ENCODE measurements at regions not wholly inside any gene's neighbourhood (a gene's known extent, or its start where the extent isn't known, plus 50 kb on each side); places are given as distances from the start of the nearest gene placed in this dataset.
"Not testable (repeated sequence)": the region's sequence is repeated elsewhere in the genome, so short reads cannot be mapped to it uniquely, and the experiment has no call there.

- H3K27ac Mint-ChIP-seq; H3K36me3 Mint-ChIP-seq; H3K4me2 ChIP-seq (replicated peaks; ENCODE audit: extremely low read depth, low read length, poor library complexity, severe bottlenecking); H3K4me1 ChIP-seq (ENCODE audit: control insufficient read depth in 1 of 2, insufficient read depth in 2 of 2, low read length in 2 of 2); H3K27ac ChIP-seq (ENCODE audit: low read depth in 1 of 2, low read length in 2 of 2); H3K4me1 Mint-ChIP-seq; H4K20me1 ChIP-seq (ENCODE audit: insufficient read depth, low read length); DNase-seq; H3K27me3 Mint-ChIP-seq (ENCODE audit: low read depth in 3 of 3); H3K27me3 ChIP-seq (ENCODE audit: control insufficient read depth in 2 of 2, insufficient read depth in 2 of 2, low read length in 2 of 2); H3K4me3 Mint-ChIP-seq; H3K4me3 ChIP-seq (replicated peaks in 1 of 3; ENCODE audit: low read depth in 2 of 3, low read length in 3 of 3); H3K79me2 ChIP-seq (ENCODE audit: insufficient read depth, low read length); H2AFZ ChIP-seq (ENCODE audit: insufficient read depth, low read depth, low read length, poor library complexity, severe bottlenecking); H3K9ac ChIP-seq (ENCODE audit: insufficient read depth, low read length, poor library complexity, severe bottlenecking); H3K36me3 ChIP-seq (replicated peaks in 1 of 2; ENCODE audit: control insufficient read depth in 1 of 2, insufficient read depth in 2 of 2, low read length in 2 of 2); intact Hi-C loops (cut with micrococcal nuclease): not testable (repeated sequence)
- peaks cover 65 to 73% of the 10 kb centered on the region in 2 donors for H3K9me3 ChIP-seq (replicated peaks in 1 of 2; ENCODE audit: control insufficient read depth in 1 of 2, insufficient read depth in 1 of 2, low read length in 2 of 2)
- 74% methylated on average over 31 of the region's 39 CpGs for WGBS (ENCODE audit: insufficient coverage)
- H3K9me3 Mint-ChIP-seq, result peaks cover 32 to 65% (median 61%) of the 10 kb centered on the region in 7 donors
Measured at GRCh38 chr22:11057955-11058547, 4469.9 kb upstream of the OR11H1 start.

GRCh38 chr22:11059129-11059528 lies 4468.9 kb upstream of the OR11H1 start:
- H3K27ac Mint-ChIP-seq; H3K36me3 ChIP-seq (replicated peaks in 1 of 2; ENCODE audit: control insufficient read depth in 1 of 2, insufficient read depth in 2 of 2, low read length in 2 of 2); H3K79me2 ChIP-seq (ENCODE audit: insufficient read depth, low read length); intact Hi-C loops (cut with micrococcal nuclease); H2AFZ ChIP-seq (ENCODE audit: insufficient read depth, low read depth, low read length, poor library complexity, severe bottlenecking); H3K4me1 ChIP-seq (ENCODE audit: control insufficient read depth in 1 of 2, insufficient read depth in 2 of 2, low read length in 2 of 2); H3K4me2 ChIP-seq (replicated peaks; ENCODE audit: extremely low read depth, low read length, poor library complexity, severe bottlenecking); H3K27me3 Mint-ChIP-seq (ENCODE audit: low read depth in 3 of 3); H3K27me3 ChIP-seq (ENCODE audit: control insufficient read depth in 2 of 2, insufficient read depth in 2 of 2, low read length in 2 of 2); H3K4me1 Mint-ChIP-seq; H3K36me3 Mint-ChIP-seq; DNase-seq; H3K27ac ChIP-seq (ENCODE audit: low read depth in 1 of 2, low read length in 2 of 2); H3K4me3 ChIP-seq (replicated peaks in 1 of 3; ENCODE audit: low read depth in 2 of 3, low read length in 3 of 3); H4K20me1 ChIP-seq (ENCODE audit: insufficient read depth, low read length); H3K9ac ChIP-seq (ENCODE audit: insufficient read depth, low read length, poor library complexity, severe bottlenecking); H3K4me3 Mint-ChIP-seq: not testable (repeated sequence)
- 92% methylated on average over 2 of the region's 3 CpGs for WGBS (ENCODE audit: insufficient coverage)
- H3K9me3 Mint-ChIP-seq, result peaks cover 31 to 58% (median 55%) of the 10 kb centered on the region in 7 donors
- peaks cover 57 to 66% of the 10 kb centered on the region in 2 donors for H3K9me3 ChIP-seq (replicated peaks in 1 of 2; ENCODE audit: control insufficient read depth in 1 of 2, insufficient read depth in 1 of 2, low read length in 2 of 2)

GRCh38 chr22:11060797-11061196 lies 4467.2 kb upstream of the OR11H1 start:
- H3K9ac ChIP-seq (ENCODE audit: insufficient read depth, low read length, poor library complexity, severe bottlenecking); H3K4me3 ChIP-seq (replicated peaks in 1 of 3; ENCODE audit: low read depth in 2 of 3, low read length in 3 of 3); DNase-seq; H3K27me3 ChIP-seq (ENCODE audit: control insufficient read depth in 2 of 2, insufficient read depth in 2 of 2, low read length in 2 of 2); H3K36me3 Mint-ChIP-seq; H2AFZ ChIP-seq (ENCODE audit: insufficient read depth, low read depth, low read length, poor library complexity, severe bottlenecking); H3K4me2 ChIP-seq (replicated peaks; ENCODE audit: extremely low read depth, low read length, poor library complexity, severe bottlenecking); H3K27ac Mint-ChIP-seq; H3K4me1 ChIP-seq (ENCODE audit: control insufficient read depth in 1 of 2, insufficient read depth in 2 of 2, low read length in 2 of 2); intact Hi-C loops (cut with micrococcal nuclease); H3K27ac ChIP-seq (ENCODE audit: low read depth in 1 of 2, low read length in 2 of 2); H3K36me3 ChIP-seq (replicated peaks in 1 of 2; ENCODE audit: control insufficient read depth in 1 of 2, insufficient read depth in 2 of 2, low read length in 2 of 2); H4K20me1 ChIP-seq (ENCODE audit: insufficient read depth, low read length); H3K27me3 Mint-ChIP-seq (ENCODE audit: low read depth in 3 of 3); H3K4me3 Mint-ChIP-seq; H3K79me2 ChIP-seq (ENCODE audit: insufficient read depth, low read length); H3K4me1 Mint-ChIP-seq: not testable (repeated sequence)
- H3K9me3 Mint-ChIP-seq, result peaks cover 34 to 56% (median 53%) of the 10 kb centered on the region in 7 donors
- peaks cover 50 to 51% of the 10 kb centered on the region in 2 donors for H3K9me3 ChIP-seq (replicated peaks in 1 of 2; ENCODE audit: control insufficient read depth in 1 of 2, insufficient read depth in 1 of 2, low read length in 2 of 2)
- WGBS (ENCODE audit: insufficient coverage), result 83% methylated on average over 1 of the region's 2 CpGs

- H3K27ac ChIP-seq (ENCODE audit: low read depth in 1 of 2, low read length in 2 of 2); H3K36me3 Mint-ChIP-seq; H4K20me1 ChIP-seq (ENCODE audit: insufficient read depth, low read length); H3K9ac ChIP-seq (ENCODE audit: insufficient read depth, low read length, poor library complexity, severe bottlenecking); H3K4me3 ChIP-seq (replicated peaks in 1 of 3; ENCODE audit: low read depth in 2 of 3, low read length in 3 of 3); H3K27me3 ChIP-seq (ENCODE audit: control insufficient read depth in 2 of 2, insufficient read depth in 2 of 2, low read length in 2 of 2); H3K4me1 Mint-ChIP-seq; H3K27ac Mint-ChIP-seq; H3K79me2 ChIP-seq (ENCODE audit: insufficient read depth, low read length); H3K4me2 ChIP-seq (replicated peaks; ENCODE audit: extremely low read depth, low read length, poor library complexity, severe bottlenecking); H3K4me3 Mint-ChIP-seq; H3K27me3 Mint-ChIP-seq (ENCODE audit: low read depth in 3 of 3); H3K4me1 ChIP-seq (ENCODE audit: control insufficient read depth in 1 of 2, insufficient read depth in 2 of 2, low read length in 2 of 2); DNase-seq; intact Hi-C loops (cut with micrococcal nuclease); H3K36me3 ChIP-seq (replicated peaks in 1 of 2; ENCODE audit: control insufficient read depth in 1 of 2, insufficient read depth in 2 of 2, low read length in 2 of 2); H2AFZ ChIP-seq (ENCODE audit: insufficient read depth, low read depth, low read length, poor library complexity, severe bottlenecking): not testable (repeated sequence)
- peaks cover 50 to 51% of the 10 kb centered on the region in 2 donors for H3K9me3 ChIP-seq (replicated peaks in 1 of 2; ENCODE audit: control insufficient read depth in 1 of 2, insufficient read depth in 1 of 2, low read length in 2 of 2)
- 44% methylated on average over 2 of the region's 3 CpGs for WGBS (ENCODE audit: insufficient coverage)
- peaks cover 35 to 57% (median 51%) of the 10 kb centered on the region in 7 donors for H3K9me3 Mint-ChIP-seq
Measured at GRCh38 chr22:11062534-11062933, 4465.5 kb upstream of the OR11H1 start.

Data from CD14-positive monocyte (primary cell).